ENCODE measurements at regions not wholly inside any gene's neighbourhood (a gene's known extent, or its start where the extent isn't known, plus 50 kb on each side); places are given as distances from the start of the nearest gene placed in this dataset.

DNA sequence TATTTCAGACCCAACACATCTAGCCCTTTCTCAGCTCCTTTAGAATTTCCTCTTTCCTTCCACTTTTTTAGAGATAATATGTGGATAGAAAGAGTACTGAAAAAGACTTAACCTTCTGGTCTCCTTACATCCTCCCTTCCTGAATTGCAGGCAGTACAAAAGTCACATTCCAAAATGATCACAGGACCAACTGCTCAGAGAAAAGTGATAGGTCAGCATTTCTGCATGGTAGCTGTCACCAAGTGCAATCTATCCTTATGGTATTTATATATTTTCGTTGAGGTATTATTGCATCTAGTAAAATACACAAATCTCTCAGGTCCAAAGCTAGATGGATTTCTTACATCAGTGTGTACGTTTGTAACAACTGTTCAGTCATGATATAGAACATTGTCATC, 427.5 kb downstream of the LPIN1 start:
- H3K9me3 ChIP-seq (ENCODE audit: low read depth), result no peaks in the 10 kb centered on the region
- no peaks in the 10 kb centered on the region for H3K36me3 ChIP-seq
- H3K4me1 ChIP-seq (ENCODE audit: low read depth), result peaks cover 18% of the 10 kb centered on the region
- no peak for DNase-seq (ENCODE audit: low read depth in 1 of 2, low spot score in 1 of 2)
- no peak overlapping the region for H3K4me3 ChIP-seq
- H3K27me3 ChIP-seq, result no peaks in the 10 kb centered on the region
- no peak overlapping the region for H3K27ac ChIP-seq
- TF ChIP-seq CTCF (IDR thresholded peaks at IDR 0.05; ENCODE audit: low read depth, low read length), result no peak

GRCh38 chr2:12175323-12175722, 428.9 kb downstream of the LPIN1 start:
- Histone ChIP-seq H3K36me3 (no peaks in the 10 kb centered on the region), H3K27ac (no peak overlapping the region), H3K4me1 (ENCODE audit: low read depth) (peaks cover 5% of the 10 kb centered on the region), H3K4me3 (no peak overlapping the region), H3K9me3 (ENCODE audit: low read depth) (no peaks in the 10 kb centered on the region), H3K27me3 (no peaks in the 10 kb centered on the region)
- DNase-seq (ENCODE audit: low read depth in 1 of 2, low spot score in 1 of 2), result no peak
- no peak for TF ChIP-seq CTCF (IDR thresholded peaks at IDR 0.05; ENCODE audit: low read depth, low read length)

GRCh38 chr2:12176623-12177454, 430.4 kb downstream of the LPIN1 start:
- DNase-seq (ENCODE audit: low read depth in 1 of 2, low spot score in 1 of 2), result peak in 1 of 2 donors; percentile 51
- Histone ChIP-seq H3K4me3 (no peak overlapping the region), H3K27ac (no peak overlapping the region), H3K9me3 (ENCODE audit: low read depth) (no peaks in the 10 kb centered on the region), H3K36me3 (no peaks in the 10 kb centered on the region), H3K4me1 (ENCODE audit: low read depth) (no peaks in the 10 kb centered on the region), H3K27me3 (no peaks in the 10 kb centered on the region)
- no peak for TF ChIP-seq CTCF (IDR thresholded peaks at IDR 0.05; ENCODE audit: low read depth, low read length)

DNA sequence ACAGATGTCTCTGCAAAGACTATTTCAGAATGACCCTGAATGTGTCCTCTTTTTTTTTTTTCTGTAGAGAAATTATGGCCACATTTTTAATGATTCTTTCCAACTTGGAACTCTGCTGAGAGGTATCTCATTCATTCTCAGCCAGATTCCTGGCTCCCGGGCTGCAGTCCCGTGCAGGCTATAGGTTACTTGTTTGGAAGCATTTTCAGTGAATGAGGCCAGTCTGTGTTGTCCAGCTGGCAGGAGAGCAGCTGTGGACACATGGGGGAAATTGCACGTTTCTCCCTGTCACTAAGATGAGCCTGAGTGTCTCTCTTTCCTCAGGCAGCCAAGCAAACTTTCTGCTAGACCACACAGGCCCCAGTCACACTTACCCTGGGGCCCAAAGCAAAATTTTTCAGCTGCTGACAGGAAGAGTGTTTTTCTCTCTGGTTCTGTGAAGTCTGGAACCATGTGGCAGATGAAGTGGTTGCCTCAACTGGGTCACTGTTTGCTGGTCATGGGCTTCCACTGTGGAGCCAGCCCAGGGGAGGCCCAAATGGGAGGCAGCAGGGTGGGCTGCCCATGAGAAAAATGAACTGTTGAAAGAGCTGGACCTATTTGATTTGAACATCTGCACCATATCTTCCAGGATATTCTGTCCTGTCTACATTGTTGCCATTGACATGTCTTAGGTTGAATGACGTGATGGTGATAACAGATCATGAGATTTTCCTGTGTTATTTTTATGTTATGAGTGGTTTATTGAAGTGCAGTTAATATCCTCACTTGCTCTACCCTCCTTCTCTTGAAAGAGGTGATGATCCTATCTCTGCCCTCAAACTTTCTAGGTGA, 431.2 kb downstream of the LPIN1 start:
- Histone ChIP-seq H3K27ac (no peak overlapping the region), H3K36me3 (no peaks in the 10 kb centered on the region), H3K9me3 (ENCODE audit: low read depth) (no peaks in the 10 kb centered on the region), H3K4me3 (no peak overlapping the region), H3K27me3 (no peaks in the 10 kb centered on the region), H3K4me1 (ENCODE audit: low read depth) (no peaks in the 10 kb centered on the region)
- no peak for TF ChIP-seq CTCF (IDR thresholded peaks at IDR 0.05; ENCODE audit: low read depth, low read length)
- DNase-seq (ENCODE audit: low read depth in 1 of 2, low spot score in 1 of 2), result peak in 1 of 2 donors; percentile 72

GRCh38 chr2:12178289-12179080, 432.1 kb downstream of the LPIN1 start:
- H3K4me3 ChIP-seq, result no peak overlapping the region
- no peaks in the 10 kb centered on the region for H3K36me3 ChIP-seq
- DNase-seq (ENCODE audit: low read depth in 1 of 2, low spot score in 1 of 2), result no peak
- no peaks in the 10 kb centered on the region for H3K4me1 ChIP-seq (ENCODE audit: low read depth)
- H3K27me3 ChIP-seq, result no peaks in the 10 kb centered on the region
- no peak overlapping the region for H3K27ac ChIP-seq
- no peak for TF ChIP-seq CTCF (IDR thresholded peaks at IDR 0.05; ENCODE audit: low read depth, low read length)
- H3K9me3 ChIP-seq (ENCODE audit: low read depth), result no peaks in the 10 kb centered on the region

Measured in cardiac muscle cell (in vitro differentiated cells and primary cell).